Neuronal stem cell (in vitro differentiated cells): ENCODE measurements at regions not wholly inside any gene's neighbourhood (a gene's known extent, or its start where the extent isn't known, plus 50 kb on each side); places are given as distances from the start of the nearest gene placed in this dataset.

Source experiments
- DNase-seq: peaks from one replicate; pipeline ENCODE4 v3.0.0-alpha.2; 2013; ENCODE audit warnings: low spot score
- H2AFZ ChIP-seq: one replicate; pipeline ENCODE4 v1.6.1; 2013; ENCODE audit warnings: mild to moderate bottlenecking, low read length, inconsistent platforms
- H2AK5ac ChIP-seq: 2 replicates; pipeline ENCODE4 v1.6.1; 2013; ENCODE audit warnings: low read depth, mild to moderate bottlenecking, inconsistent platforms, low read length, moderate library complexity, mixed read lengths
- H2BK120ac ChIP-seq: 2 replicates; pipeline ENCODE4 v1.6.1; 2013; ENCODE audit warnings: low read depth, mild to moderate bottlenecking, inconsistent platforms, low read length, moderate library complexity, mixed read lengths
- H2BK12ac ChIP-seq: one replicate; pipeline ENCODE4 v1.6.1; 2013; ENCODE audit warnings: low read length, inconsistent platforms
- H2BK15ac ChIP-seq: 2 replicates; pipeline ENCODE4 v1.6.1; 2013; ENCODE audit warnings: mild to moderate bottlenecking, low read length, inconsistent platforms, mixed read lengths
- H2BK5ac ChIP-seq: one replicate; pipeline ENCODE4 v1.6.1; 2013; ENCODE audit warnings: inconsistent platforms, mild to moderate bottlenecking, low read length, moderate library complexity
- H3K14ac ChIP-seq: one replicate; pipeline ENCODE4 v1.6.1; 2013; ENCODE audit warnings: low read length, inconsistent platforms
- H3K18ac ChIP-seq: 2 replicates; pipeline ENCODE4 v1.6.1; 2013; ENCODE audit warnings: low read length, inconsistent platforms
- H3K23ac ChIP-seq: 2 replicates; pipeline ENCODE4 v1.6.1; 2013; ENCODE audit warnings: low read depth, mild to moderate bottlenecking, mixed read lengths, low read length, inconsistent platforms; ENCODE audit not compliant: poor library complexity
- H3K27ac ChIP-seq: replicated peaks from 3 replicates; pipeline ENCODE4 v1.5.1; 2013; ENCODE audit warnings: low read length, inconsistent platforms
- H3K27me3 ChIP-seq, 3 experiments: 2 replicates each; pipeline ENCODE4 v1.6.1; 2013; ENCODE audit warnings: low read length in 3 of 3, mild to moderate bottlenecking in 2 of 3, inconsistent platforms in 1 of 3, low read depth in 1 of 3, mixed read lengths in 1 of 3, moderate library complexity in 1 of 3; ENCODE audit not compliant: control insufficient read depth in 3 of 3, insufficient read depth in 3 of 3
- H3K36me3 ChIP-seq, 2 donors: replicated peaks in 1 of 2; 2 replicates each; pipeline ENCODE4 v1.6.1; 2013; ENCODE audit warnings: low read length in 2 of 2; ENCODE audit not compliant: control insufficient read depth in 2 of 2, insufficient read depth in 2 of 2
- H3K4ac ChIP-seq: 2 replicates; pipeline ENCODE4 v1.6.1; 2013; ENCODE audit warnings: inconsistent platforms, mild to moderate bottlenecking, low read length, moderate library complexity
- H3K4me1 ChIP-seq, 2 donors: 1 replicate in 1 of 2; 2 replicates in 1 of 2; pipeline ENCODE4 v1.6.1; 2013; ENCODE audit warnings: low read length in 2 of 2, low read depth in 1 of 2; ENCODE audit not compliant: control insufficient read depth in 2 of 2, insufficient read depth in 1 of 2
- H3K4me2 ChIP-seq: one replicate; pipeline ENCODE4 v1.6.1; 2013; ENCODE audit warnings: mild to moderate bottlenecking, low read length, inconsistent platforms; ENCODE audit not compliant: insufficient read depth, poor library complexity, severe bottlenecking
- H3K4me3 ChIP-seq, 2 donors: 2 replicates each; pipeline ENCODE4 v1.5.1; 2013; ENCODE audit warnings: low read length in 2 of 2, mild to moderate bottlenecking in 2 of 2, inconsistent platforms in 1 of 2, moderate library complexity in 1 of 2
- H3K79me1 ChIP-seq: one replicate; pipeline ENCODE4 v1.6.1; 2013; ENCODE audit warnings: low read depth, mild to moderate bottlenecking, inconsistent platforms, low read length, moderate library complexity
- H3K9ac ChIP-seq: one replicate; pipeline ENCODE4 v1.6.1; 2013; ENCODE audit warnings: mild to moderate bottlenecking, low read depth, low read length, inconsistent platforms; ENCODE audit not compliant: poor library complexity
- H3K9me3 ChIP-seq, 2 donors: replicated peaks in 1 of 2; 2 replicates each; pipeline versions ENCODE3 to v1.6.1; 2013; ENCODE audit warnings: low read length in 2 of 2, mild to moderate bottlenecking in 2 of 2, inconsistent platforms in 1 of 2, low read depth in 1 of 2, mixed read lengths in 1 of 2, moderate library complexity in 1 of 2; ENCODE audit not compliant: control insufficient read depth in 2 of 2, insufficient read depth in 1 of 2
- H4K8ac ChIP-seq: one replicate; pipeline ENCODE4 v1.6.1; 2013; ENCODE audit warnings: low read depth, mild to moderate bottlenecking, inconsistent platforms, low read length, moderate library complexity
- H4K91ac ChIP-seq: one replicate; pipeline ENCODE4 v1.6.1; 2013; ENCODE audit warnings: low read length, low read depth, mild to moderate bottlenecking, inconsistent platforms; ENCODE audit not compliant: poor library complexity
- WGBS, 2 donors: extraction: QIAGEN DNeasy Blood & Tissue Kit; methylation state at CpG; one replicate each; pipeline ENCODE4 v1.1.7; 2013; ENCODE audit warnings: missing lambda C conversion rate in 2 of 2, mixed read lengths in 1 of 2; ENCODE audit not compliant: insufficient read length in 2 of 2, insufficient replicate concordance in 1 of 2; ENCODE audit errors: extremely low coverage in 2 of 2; 5-methylcytosine and 5-hydroxymethylcytosine counted together

- H3K4me1 ChIP-seq = no peaks in the 10 kb centered on the region
- no peak overlapping the region for H3K4me3 ChIP-seq
- H3K18ac ChIP-seq = no peak overlapping the region
- no peak overlapping the region for H2BK15ac ChIP-seq
- no peak overlapping the region for H3K23ac ChIP-seq
- H2BK120ac ChIP-seq = no peak overlapping the region
- no peaks in the 10 kb centered on the region for H3K79me1 ChIP-seq
- no peak overlapping the region for H3K4ac ChIP-seq
- H3K9ac ChIP-seq = no peak overlapping the region
- DNase-seq = no peak
- no peaks in the 10 kb centered on the region for H3K36me3 ChIP-seq
- no peak overlapping the region for H4K91ac ChIP-seq
- no peak overlapping the region for H3K27ac ChIP-seq
- H3K4me2 ChIP-seq = no peak overlapping the region
- H2AK5ac ChIP-seq = no peak overlapping the region
- H2BK12ac ChIP-seq = no peak overlapping the region
- H2BK5ac ChIP-seq = no peak overlapping the region
- no peaks in the 10 kb centered on the region for H3K27me3 ChIP-seq
- H4K8ac ChIP-seq = no peak overlapping the region
- peaks cover 0 to 1% of the 10 kb centered on the region in 2 donors for H3K9me3 ChIP-seq
- no peak overlapping the region for H2AFZ ChIP-seq
- H3K14ac ChIP-seq = no peak overlapping the region
Measured at GRCh38 chr2:150178591-150178990, 308.9 kb downstream of the RND3 start.

GRCh38 chr2:150174971-150175421 lies 312.5 kb downstream of the RND3 start:
- Histone ChIP-seq H2BK12ac (no peak overlapping the region), H2BK15ac (no peak overlapping the region), H3K4ac (no peak overlapping the region), H3K4me3 (no peak overlapping the region), H3K79me1 (no peaks in the 10 kb centered on the region), H4K91ac (no peak overlapping the region), H2AK5ac (no peak overlapping the region), H3K9me3 (no peaks in the 10 kb centered on the region), H2BK5ac (no peak overlapping the region), H3K36me3 (no peaks in the 10 kb centered on the region), H3K14ac (no peak overlapping the region), H2AFZ (no peak overlapping the region), H3K4me2 (no peak overlapping the region), H4K8ac (no peak overlapping the region), H3K23ac (no peak overlapping the region), H3K4me1 (no peaks in the 10 kb centered on the region), H3K27ac (no peak overlapping the region), H3K27me3 (no peaks in the 10 kb centered on the region), H3K9ac (no peak overlapping the region), H2BK120ac (no peak overlapping the region), H3K18ac (no peak overlapping the region)
- no peak for DNase-seq
- WGBS, 2 donors = no CpG with 5 or more reads among the region's 1 CpG

DNA sequence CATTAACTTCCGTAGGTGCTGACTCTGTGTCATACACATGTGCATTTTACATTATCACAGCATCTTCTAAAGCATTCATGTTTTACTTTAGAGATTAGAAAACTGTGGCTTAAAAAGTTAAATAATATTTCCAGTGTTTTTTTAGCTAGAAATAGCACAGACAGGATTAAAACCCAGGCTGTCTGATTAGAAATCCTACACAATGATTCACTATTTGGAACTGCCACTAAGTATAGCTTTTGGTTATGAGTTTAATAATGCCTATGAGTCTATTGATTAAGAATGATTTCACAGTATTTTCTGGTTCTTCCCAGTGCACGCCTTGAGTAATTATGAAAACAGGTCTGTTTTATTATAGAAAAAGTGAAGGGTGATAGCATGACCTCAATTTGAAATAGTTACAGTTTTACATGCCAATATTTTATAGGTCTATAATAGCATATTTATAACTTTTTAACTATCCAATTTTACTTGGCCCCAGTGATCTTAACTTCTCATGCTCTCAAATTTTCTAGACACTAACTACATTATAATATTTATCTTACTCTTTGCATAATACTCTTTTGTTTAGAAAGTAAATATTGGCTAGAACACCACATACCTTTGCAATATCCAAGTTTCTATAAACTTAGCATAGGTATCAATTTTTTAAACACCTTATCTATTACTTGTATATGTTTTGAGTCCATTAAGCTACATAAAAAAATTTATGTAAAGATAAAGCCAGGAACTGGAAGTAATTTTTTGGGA lies 313.2 kb downstream of the RND3 start:
- DNase-seq = no peak
- no peak overlapping the region for H2BK12ac ChIP-seq
- no peaks in the 10 kb centered on the region for H3K79me1 ChIP-seq
- H3K4me1 ChIP-seq = peaks cover 0 to 2% of the 10 kb centered on the region in 2 donors
- H2BK120ac ChIP-seq = no peak overlapping the region
- no peak overlapping the region for H3K4me2 ChIP-seq
- H3K18ac ChIP-seq = no peak overlapping the region
- no peak overlapping the region for H3K23ac ChIP-seq
- H4K91ac ChIP-seq = no peak overlapping the region
- H4K8ac ChIP-seq = no peak overlapping the region
- no peak overlapping the region for H2BK15ac ChIP-seq
- H2BK5ac ChIP-seq = no peak overlapping the region
- H2AFZ ChIP-seq = no peak overlapping the region
- no CpG with 5 or more reads among the region's 2 CpGs for WGBS, 2 donors
- no peak overlapping the region for H3K9ac ChIP-seq
- H3K27ac ChIP-seq = no peak overlapping the region
- H2AK5ac ChIP-seq = no peak overlapping the region
- H3K9me3 ChIP-seq = no peaks in the 10 kb centered on the region
- no peak overlapping the region for H3K14ac ChIP-seq
- no peak overlapping the region for H3K4ac ChIP-seq
- H3K36me3 ChIP-seq = no peaks in the 10 kb centered on the region
- no peak overlapping the region for H3K4me3 ChIP-seq
- no peaks in the 10 kb centered on the region for H3K27me3 ChIP-seq

- Histone ChIP-seq H2AK5ac (no peak overlapping the region), H2AFZ (no peak overlapping the region), H3K4ac (no peak overlapping the region), H2BK5ac (no peak overlapping the region), H3K4me2 (no peak overlapping the region), H3K79me1 (no peaks in the 10 kb centered on the region), H4K91ac (no peak overlapping the region), H3K9me3 (no peaks in the 10 kb centered on the region), H2BK12ac (no peak overlapping the region), H4K8ac (no peak overlapping the region), H3K4me1 (peaks cover 3 to 4% of the 10 kb centered on the region in 2 donors), H2BK120ac (no peak overlapping the region), H3K9ac (no peak overlapping the region), H3K27me3 (no peaks in the 10 kb centered on the region), H3K27ac (no peak overlapping the region), H2BK15ac (no peak overlapping the region), H3K18ac (no peak overlapping the region), H3K23ac (no peak overlapping the region), H3K36me3 (no peaks in the 10 kb centered on the region), H3K14ac (no peak overlapping the region), H3K4me3 (no peak overlapping the region)
- WGBS, 2 donors = no CpG with 5 or more reads among the region's 43 CpGs
- no peak for DNase-seq
Measured at GRCh38 chr2:150171065-150171548, 316.4 kb downstream of the RND3 start.
